Osteoblast (primary cell): ENCODE measurements at regions not wholly inside any gene's neighbourhood (a gene's known extent, or its start where the extent isn't known, plus 50 kb on each side); places are given as distances from the start of the nearest gene placed in this dataset.

Source experiments
- DNase-seq: peaks from one replicate; pipeline ENCODE4 v3.0.0; 2011; ENCODE audit warnings: low spot score, mixed read lengths; ENCODE audit not compliant: insufficient read length; ENCODE audit errors: missing footprints
- H2AFZ ChIP-seq: 2 replicates; pipeline ENCODE4 v1.6.0; 2011; ENCODE audit warnings: mild to moderate bottlenecking, low read length
- H3K27ac ChIP-seq: 2 replicates; pipeline ENCODE4 v1.5.1; 2011; ENCODE audit warnings: mild to moderate bottlenecking, low read depth, low read length, moderate library complexity
- H3K27me3 ChIP-seq: 2 replicates; pipeline ENCODE4 v1.6.0; 2012; ENCODE audit warnings: mild to moderate bottlenecking, control low read depth, inconsistent platforms, low read length, moderate library complexity; ENCODE audit not compliant: insufficient read depth
- H3K36me3 ChIP-seq: 2 replicates; pipeline ENCODE4 v1.5.1; 2011; ENCODE audit warnings: mild to moderate bottlenecking, low read length, control low read depth, moderate library complexity; ENCODE audit not compliant: insufficient read depth
- H3K4me1 ChIP-seq: 2 replicates; pipeline ENCODE4 v1.5.1; 2011; ENCODE audit warnings: mild to moderate bottlenecking, low read length, control low read depth, moderate library complexity; ENCODE audit not compliant: insufficient read depth
- H3K4me2 ChIP-seq: 2 replicates; pipeline ENCODE4 v1.6.0; 2011; ENCODE audit warnings: mild to moderate bottlenecking, low read length; ENCODE audit not compliant: insufficient read depth
- H3K4me3 ChIP-seq: fragments of 200-600 bp; sonication (generic); 3 replicates; pipeline ENCODE4 v1.5.1; 2012; ENCODE audit warnings: mild to moderate bottlenecking, low read length, inconsistent platforms; ENCODE audit not compliant: insufficient read depth
- H3K79me2 ChIP-seq: 2 replicates; pipeline ENCODE4 v1.6.0; 2012; ENCODE audit warnings: mild to moderate bottlenecking, low read length, control low read depth, inconsistent platforms; ENCODE audit not compliant: insufficient read depth
- H3K9me3 ChIP-seq: 2 replicates; pipeline ENCODE4 v1.5.1; 2011; ENCODE audit warnings: low read depth, low read length, control low read depth
- H4K20me1 ChIP-seq: 2 replicates; pipeline ENCODE4 v1.6.0; 2012; ENCODE audit warnings: mild to moderate bottlenecking, low read length, control low read depth; ENCODE audit not compliant: insufficient read depth
- CTCF ChIP-seq: IDR thresholded peaks from 2 replicates; pipeline ENCODE4 v1.5.1; 2011; ENCODE audit warnings: mild to moderate bottlenecking, low read depth, low read length, moderate library complexity; ENCODE audit errors: extremely low read depth

GRCh38 chr14:71662291-71662790, 269.9 kb upstream of the RGS6 start:
- Histone ChIP-seq H4K20me1 (no peaks in the 10 kb centered on the region), H3K27ac (no peak overlapping the region), H3K9me3 (no peaks in the 10 kb centered on the region), H2AFZ (no peak overlapping the region), H3K36me3 (peaks cover 31% of the 10 kb centered on the region), H3K4me3 (no peak overlapping the region), H3K4me2 (no peak overlapping the region), H3K27me3 (no peaks in the 10 kb centered on the region), H3K4me1 (peaks cover 50% of the 10 kb centered on the region), H3K79me2 (peaks cover 17% of the 10 kb centered on the region)
- DNase-seq = no peak
- TF ChIP-seq CTCF = no peak

DNA sequence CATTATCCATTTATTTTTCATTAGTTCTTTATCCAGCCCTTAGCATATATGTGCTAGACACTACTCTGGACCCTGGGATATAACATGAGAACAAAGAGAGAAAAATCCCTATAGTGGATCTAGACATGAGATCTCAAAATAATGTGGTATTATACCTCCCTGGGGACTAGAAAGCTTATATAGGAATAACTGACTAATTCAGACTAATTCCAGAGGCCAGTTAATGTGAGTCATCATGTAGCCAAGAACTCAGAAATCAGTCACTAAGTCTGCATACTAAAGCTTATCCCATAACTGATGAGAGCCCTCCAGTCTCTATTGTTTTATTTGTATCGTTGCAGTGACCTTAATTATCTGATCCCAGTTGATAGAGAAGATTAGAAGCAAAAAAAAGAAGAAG, 267.1 kb upstream of the RGS6 start:
- peak overlapping the region; percentile 33 for H3K4me2 ChIP-seq
- peaks cover 13% of the 10 kb centered on the region for H3K79me2 ChIP-seq
- H3K9me3 ChIP-seq = no peaks in the 10 kb centered on the region
- peaks cover 31% of the 10 kb centered on the region for H3K36me3 ChIP-seq
- H2AFZ ChIP-seq = no peak overlapping the region
- H3K27me3 ChIP-seq = no peaks in the 10 kb centered on the region
- H3K27ac ChIP-seq = peak overlapping the region; percentile 92
- DNase-seq = no peak
- H3K4me3 ChIP-seq = no peak overlapping the region
- peaks cover 42% of the 10 kb centered on the region for H3K4me1 ChIP-seq
- TF ChIP-seq CTCF = no peak
- H4K20me1 ChIP-seq = no peaks in the 10 kb centered on the region

- no peaks in the 10 kb centered on the region for H4K20me1 ChIP-seq
- no peak overlapping the region for H2AFZ ChIP-seq
- peaks cover 9% of the 10 kb centered on the region for H3K79me2 ChIP-seq
- no peaks in the 10 kb centered on the region for H3K27me3 ChIP-seq
- no peaks in the 10 kb centered on the region for H3K9me3 ChIP-seq
- H3K4me2 ChIP-seq = no peak overlapping the region
- peaks cover 28% of the 10 kb centered on the region for H3K36me3 ChIP-seq
- H3K4me3 ChIP-seq = no peak overlapping the region
- no peak for TF ChIP-seq CTCF
- no peak for DNase-seq
- H3K4me1 ChIP-seq = peaks cover 42% of the 10 kb centered on the region
- H3K27ac ChIP-seq = peak overlapping the region; percentile 92
Measured at GRCh38 chr14:71665781-71666180, 266.4 kb upstream of the RGS6 start.

GRCh38 chr14:71666571-71667145, 265.6 kb upstream of the RGS6 start:
- H4K20me1 ChIP-seq = no peaks in the 10 kb centered on the region
- DNase-seq = no peak
- H3K4me1 ChIP-seq = peaks cover 42% of the 10 kb centered on the region
- TF ChIP-seq CTCF = no peak
- peaks cover 13% of the 10 kb centered on the region for H3K79me2 ChIP-seq
- H3K36me3 ChIP-seq = peaks cover 28% of the 10 kb centered on the region
- no peaks in the 10 kb centered on the region for H3K9me3 ChIP-seq
- H2AFZ ChIP-seq = no peak overlapping the region
- H3K4me3 ChIP-seq = no peak overlapping the region
- no peak overlapping the region for H3K4me2 ChIP-seq
- no peaks in the 10 kb centered on the region for H3K27me3 ChIP-seq
- H3K27ac ChIP-seq = peak overlapping the region; percentile 92
